Skeletal muscle satellite cell (primary cell): ENCODE measurements at regions not wholly inside any gene's neighbourhood (a gene's known extent, or its start where the extent isn't known, plus 50 kb on each side); places are given as distances from the start of the nearest gene placed in this dataset.

Experiments
- H3K27me3 ChIP-seq: 2 replicates; pipeline ENCODE4 v1.7.0; 2013; ENCODE audit warnings: low read length; ENCODE audit not compliant: control insufficient read depth, insufficient read depth
- H3K36me3 ChIP-seq: 2 replicates; pipeline ENCODE4 v1.7.0; 2013; ENCODE audit warnings: mild to moderate bottlenecking, control low read depth, low read length; ENCODE audit not compliant: insufficient read depth
- H3K4me1 ChIP-seq: 2 replicates; pipeline ENCODE4 v1.7.0; 2013; ENCODE audit warnings: low read length; ENCODE audit not compliant: control insufficient read depth, insufficient read depth
- H3K4me2 ChIP-seq: 2 replicates; pipeline ENCODE4 v1.7.0; 2013; ENCODE audit warnings: mild to moderate bottlenecking, low read length
- H3K4me3 ChIP-seq: 2 replicates; pipeline ENCODE4 v1.7.0; 2013; ENCODE audit warnings: low read length
- H3K9ac ChIP-seq: 2 replicates; pipeline ENCODE4 v1.7.0; 2013; ENCODE audit warnings: mild to moderate bottlenecking, low read depth, low read length, moderate library complexity
- H3K9me3 ChIP-seq: replicated peaks from 2 replicates; pipeline ENCODE4 v1.7.0; 2013; ENCODE audit warnings: mild to moderate bottlenecking, control low read depth, low read length

GRCh38 chr19:33902802-33903488, 106.3 kb downstream of the KCTD15 start:
- H3K27me3 ChIP-seq, result peaks cover 18% of the 10 kb centered on the region
- no peak overlapping the region for H3K4me3 ChIP-seq
- no peaks in the 10 kb centered on the region for H3K36me3 ChIP-seq
- H3K4me2 ChIP-seq, result no peak overlapping the region
- no peak overlapping the region for H3K9ac ChIP-seq
- peaks cover 5% of the 10 kb centered on the region for H3K4me1 ChIP-seq
- no peaks in the 10 kb centered on the region for H3K9me3 ChIP-seq

GRCh38 chr19:33903489-33903850, 106.8 kb downstream of the KCTD15 start:
- peaks cover 19% of the 10 kb centered on the region for H3K27me3 ChIP-seq
- H3K36me3 ChIP-seq, result no peaks in the 10 kb centered on the region
- H3K9ac ChIP-seq, result no peak overlapping the region
- no peak overlapping the region for H3K4me3 ChIP-seq
- H3K4me2 ChIP-seq, result no peak overlapping the region
- peaks cover 5% of the 10 kb centered on the region for H3K4me1 ChIP-seq
- no peaks in the 10 kb centered on the region for H3K9me3 ChIP-seq

- no peak overlapping the region for H3K9ac ChIP-seq
Observed at GRCh38 chr19:33904681-33905080, 108.0 kb downstream of the KCTD15 start.

GRCh38 chr19:33905473-33905936, 108.8 kb downstream of the KCTD15 start:
- Histone ChIP-seq H3K36me3 (no peaks in the 10 kb centered on the region), H3K27me3 (peaks cover 23% of the 10 kb centered on the region), H3K4me1 (peaks cover 5% of the 10 kb centered on the region), H3K9me3 (no peaks in the 10 kb centered on the region), H3K4me2 (peak overlapping the region; percentile 73), H3K4me3 (peak overlapping the region; percentile 54), H3K9ac (no peak overlapping the region)

More at GRCh38 chr19:33904681-33905080, 108.0 kb downstream of the KCTD15 start:
- Histone ChIP-seq H3K27me3 (peaks cover 23% of the 10 kb centered on the region), H3K36me3 (no peaks in the 10 kb centered on the region), H3K4me3 (no peak overlapping the region), H3K9me3 (no peaks in the 10 kb centered on the region), H3K4me2 (no peak overlapping the region), H3K4me1 (peaks cover 5% of the 10 kb centered on the region)

- H3K4me1 ChIP-seq, result peaks cover 5% of the 10 kb centered on the region
- H3K36me3 ChIP-seq, result no peaks in the 10 kb centered on the region
- peak overlapping the region; percentile 54 for H3K4me3 ChIP-seq
- peaks cover 23% of the 10 kb centered on the region for H3K27me3 ChIP-seq
- H3K9ac ChIP-seq, result no peak overlapping the region
- H3K4me2 ChIP-seq, result peak overlapping the region; percentile 73
- H3K9me3 ChIP-seq, result no peaks in the 10 kb centered on the region
Observed at GRCh38 chr19:33905937-33906577, 109.4 kb downstream of the KCTD15 start.

GRCh38 chr19:33906578-33907335, 110.1 kb downstream of the KCTD15 start:
- H3K36me3 ChIP-seq, result no peaks in the 10 kb centered on the region
- H3K4me1 ChIP-seq, result peaks cover 5% of the 10 kb centered on the region
- H3K4me3 ChIP-seq, result no peak overlapping the region
- no peak overlapping the region for H3K9ac ChIP-seq
- no peaks in the 10 kb centered on the region for H3K9me3 ChIP-seq
- H3K27me3 ChIP-seq, result peaks cover 23% of the 10 kb centered on the region
- H3K4me2 ChIP-seq, result peak overlapping the region; percentile 39

GRCh38 chr19:33910922-33911321, 114.3 kb downstream of the KCTD15 start:
- Histone ChIP-seq H3K27me3 (peaks cover 16% of the 10 kb centered on the region), H3K36me3 (no peaks in the 10 kb centered on the region), H3K9me3 (no peaks in the 10 kb centered on the region), H3K4me2 (no peak overlapping the region), H3K4me1 (no peaks in the 10 kb centered on the region), H3K4me3 (no peak overlapping the region), H3K9ac (no peak overlapping the region)

GRCh38 chr19:33914599-33914998, 117.9 kb downstream of the KCTD15 start:
- Histone ChIP-seq H3K27me3 (no peaks in the 10 kb centered on the region), H3K4me2 (no peak overlapping the region), H3K9ac (no peak overlapping the region), H3K36me3 (no peaks in the 10 kb centered on the region), H3K4me3 (no peak overlapping the region), H3K9me3 (no peaks in the 10 kb centered on the region), H3K4me1 (no peaks in the 10 kb centered on the region)

- H3K36me3 ChIP-seq, result no peaks in the 10 kb centered on the region
- no peaks in the 10 kb centered on the region for H3K4me1 ChIP-seq
- H3K4me2 ChIP-seq, result no peak overlapping the region
- H3K4me3 ChIP-seq, result no peak overlapping the region
- H3K9me3 ChIP-seq, result no peaks in the 10 kb centered on the region
- H3K9ac ChIP-seq, result no peak overlapping the region
- no peaks in the 10 kb centered on the region for H3K27me3 ChIP-seq
Observed at GRCh38 chr19:33916792-33917191, 120.1 kb downstream of the KCTD15 start.

GRCh38 chr19:33919291-33919690, 122.6 kb downstream of the KCTD15 start:
- H3K27me3 ChIP-seq, result no peaks in the 10 kb centered on the region
- H3K4me3 ChIP-seq, result no peak overlapping the region
- no peaks in the 10 kb centered on the region for H3K9me3 ChIP-seq
- H3K36me3 ChIP-seq, result no peaks in the 10 kb centered on the region
- no peak overlapping the region for H3K9ac ChIP-seq
- no peaks in the 10 kb centered on the region for H3K4me1 ChIP-seq
- no peak overlapping the region for H3K4me2 ChIP-seq

- no peak overlapping the region for H3K4me3 ChIP-seq
- no peaks in the 10 kb centered on the region for H3K4me1 ChIP-seq
- H3K36me3 ChIP-seq, result no peaks in the 10 kb centered on the region
- no peak overlapping the region for H3K9ac ChIP-seq
- H3K9me3 ChIP-seq, result no peaks in the 10 kb centered on the region
- no peak overlapping the region for H3K4me2 ChIP-seq
- no peaks in the 10 kb centered on the region for H3K27me3 ChIP-seq
Observed at GRCh38 chr19:33921165-33921564, 124.5 kb downstream of the KCTD15 start.
